ENCODE measurements at regions not wholly inside any gene's neighbourhood (a gene's known extent, or its start where the extent isn't known, plus 50 kb on each side); places are given as distances from the start of the nearest gene placed in this dataset.

- no peak overlapping the region for H3K27ac ChIP-seq
- no peaks in the 10 kb centered on the region for H3K36me3 ChIP-seq
- peaks cover 66 to 77% of the 10 kb centered on the region in 2 experiments for H3K4me1 ChIP-seq (ENCODE audit: control insufficient read depth in 1 of 2, insufficient read depth in 1 of 2, low read depth in 1 of 2, low read length in 1 of 2)
- no peak for TF ChIP-seq CTCF (IDR thresholded peaks at IDR 0.05)
- H3K27me3 ChIP-seq = no peaks in the 10 kb centered on the region
- no peak overlapping the region for H3K4me3 ChIP-seq (ENCODE audit: low read depth in 1 of 2, low read length in 1 of 2)
- H3K9me3 ChIP-seq = no peaks in the 10 kb centered on the region
Observed at GRCh38 chr2:8436585-8436984, 245.3 kb upstream of the ID2 start.

DNA sequence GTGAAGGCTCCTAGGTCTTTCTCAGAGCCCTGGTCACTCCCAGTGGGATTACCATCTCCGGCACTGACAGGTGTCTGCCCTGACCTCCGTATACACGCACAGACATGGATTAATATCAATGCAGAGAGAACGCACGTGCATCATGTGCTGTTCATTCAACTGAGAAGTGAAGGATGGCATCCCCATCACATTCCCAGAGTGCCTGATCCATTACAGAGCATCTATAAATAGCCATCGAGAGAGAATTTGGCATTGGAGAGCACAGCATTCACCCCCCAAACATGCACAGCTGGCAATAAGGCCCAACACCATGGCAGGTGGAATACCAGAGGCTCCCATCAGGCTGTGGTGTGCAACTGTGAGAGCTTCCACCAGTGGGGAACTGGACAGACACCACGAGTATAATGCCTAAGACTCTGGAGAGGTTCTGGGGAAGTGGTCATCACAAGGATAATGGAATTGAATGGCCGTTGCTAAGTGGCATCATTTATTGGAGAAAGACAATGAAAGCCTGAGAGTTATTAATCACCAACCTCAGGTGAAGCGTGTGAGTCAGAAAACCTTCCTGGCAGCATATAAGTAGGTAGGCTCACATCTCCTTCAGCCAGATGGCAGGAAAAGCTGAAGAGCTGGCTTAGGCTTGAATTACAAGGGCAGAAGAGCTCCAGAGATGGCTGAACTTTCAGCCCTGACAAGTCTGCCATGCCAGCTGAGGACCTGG is 244.5 kb upstream of the ID2 start:
- H3K4me1 ChIP-seq (ENCODE audit: control insufficient read depth in 1 of 2, insufficient read depth in 1 of 2, low read depth in 1 of 2, low read length in 1 of 2) = peaks cover 74 to 84% of the 10 kb centered on the region in 2 experiments
- no peak overlapping the region for H3K4me3 ChIP-seq (ENCODE audit: low read depth in 1 of 2, low read length in 1 of 2)
- H3K27ac ChIP-seq = peak overlapping the region; percentile 38
- no peak for TF ChIP-seq CTCF (IDR thresholded peaks at IDR 0.05)
- H3K9me3 ChIP-seq = no peaks in the 10 kb centered on the region
- H3K36me3 ChIP-seq = no peaks in the 10 kb centered on the region
- H3K27me3 ChIP-seq = no peaks in the 10 kb centered on the region

DNA sequence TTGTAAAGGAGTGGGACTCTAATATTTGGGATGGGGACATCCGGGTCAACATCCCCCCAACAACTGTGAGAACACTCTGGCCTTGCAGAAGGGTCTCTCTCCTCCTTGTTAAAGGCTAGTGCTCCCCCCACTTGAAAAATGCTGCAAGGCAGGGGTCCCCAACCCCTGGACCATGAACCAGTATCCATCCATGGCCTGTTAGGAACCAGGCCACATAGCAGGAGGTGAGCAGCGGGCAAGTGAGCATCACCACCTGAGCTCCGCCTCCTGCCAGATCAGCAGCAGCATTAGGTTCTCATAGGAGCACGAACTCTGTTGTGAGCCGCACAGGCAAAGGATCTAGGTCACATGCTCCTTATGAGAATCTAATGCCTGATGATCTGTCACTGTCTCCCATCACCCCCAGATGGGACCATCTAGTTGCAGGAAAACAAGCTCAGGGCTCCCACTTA is 243.9 kb upstream of the ID2 start:
- H3K4me1 ChIP-seq (ENCODE audit: control insufficient read depth in 1 of 2, insufficient read depth in 1 of 2, low read depth in 1 of 2, low read length in 1 of 2) = peaks cover 72 to 80% of the 10 kb centered on the region in 2 experiments

GRCh38 chr2:8438476-8438875 is 243.4 kb upstream of the ID2 start:
- TF ChIP-seq CTCF (IDR thresholded peaks at IDR 0.05) = no peak
- Histone ChIP-seq H3K27me3 (no peaks in the 10 kb centered on the region), H3K27ac (peak overlapping the region; percentile 74), H3K4me1 (ENCODE audit: control insufficient read depth in 1 of 2, insufficient read depth in 1 of 2, low read depth in 1 of 2, low read length in 1 of 2) (peaks cover 68 to 76% of the 10 kb centered on the region in 2 experiments), H3K4me3 (ENCODE audit: low read depth in 1 of 2, low read length in 1 of 2) (peak overlapping the region in 1 of 2 experiments; percentile 39), H3K36me3 (no peaks in the 10 kb centered on the region), H3K9me3 (no peaks in the 10 kb centered on the region)

More for the DNA sequence above, 243.9 kb upstream of the ID2 start:
- Histone ChIP-seq H3K36me3 (no peaks in the 10 kb centered on the region), H3K27ac (peak overlapping the region; percentile 74), H3K9me3 (no peaks in the 10 kb centered on the region), H3K4me3 (ENCODE audit: low read depth in 1 of 2, low read length in 1 of 2) (no peak overlapping the region), H3K27me3 (no peaks in the 10 kb centered on the region)
- TF ChIP-seq CTCF (IDR thresholded peaks at IDR 0.05) = no peak

DNA sequence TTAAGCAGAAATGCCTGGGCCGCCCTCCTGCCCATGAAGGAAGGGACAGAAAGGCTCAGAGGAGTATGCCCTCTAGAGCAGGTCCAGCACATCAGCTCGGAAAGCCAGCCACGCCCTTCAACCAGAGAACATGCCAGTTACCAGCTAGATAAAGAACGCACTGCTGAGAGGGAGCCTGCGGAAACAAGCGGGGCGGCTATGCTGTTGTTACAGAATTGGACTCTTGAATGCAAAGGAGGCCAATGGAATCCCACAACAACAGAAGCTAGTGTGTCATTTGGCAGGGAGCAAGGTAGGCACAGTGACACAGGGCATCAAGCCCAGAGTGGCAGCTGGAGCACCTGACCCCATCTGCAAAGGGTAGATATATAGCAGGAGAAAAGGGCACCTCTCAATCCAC is 242.9 kb upstream of the ID2 start:
- Histone ChIP-seq H3K27me3 (no peaks in the 10 kb centered on the region), H3K36me3 (no peaks in the 10 kb centered on the region), H3K4me3 (ENCODE audit: low read depth in 1 of 2, low read length in 1 of 2) (peak overlapping the region in 1 of 2 experiments; percentile 39), H3K27ac (peak overlapping the region; percentile 74), H3K9me3 (no peaks in the 10 kb centered on the region), H3K4me1 (ENCODE audit: control insufficient read depth in 1 of 2, insufficient read depth in 1 of 2, low read depth in 1 of 2, low read length in 1 of 2) (peaks cover 66 to 71% of the 10 kb centered on the region in 2 experiments)
- no peak for TF ChIP-seq CTCF (IDR thresholded peaks at IDR 0.05)
